H9 (cell line): ENCODE measurements at regions not wholly inside any gene's neighbourhood (a gene's known extent, or its start where the extent isn't known, plus 50 kb on each side); places are given as distances from the start of the nearest gene placed in this dataset.

Source experiments
- DNase-seq: peaks from one replicate; pipeline ENCODE4 v3.0.0-alpha.2; 2017
- H2AFZ ChIP-seq: one replicate; pipeline ENCODE4 v1.6.1; 2013; ENCODE audit warnings: mild to moderate bottlenecking, low read length, control low read depth, moderate library complexity
- H2AK5ac ChIP-seq: 2 replicates; pipeline ENCODE4 v1.6.1; 2013; ENCODE audit warnings: low read length, control low read depth, mixed read lengths; ENCODE audit not compliant: insufficient read length
- H2BK120ac ChIP-seq: one replicate; pipeline ENCODE4 v1.6.1; 2013; ENCODE audit warnings: low read depth, mild to moderate bottlenecking, low read length, control low read depth, inconsistent platforms; ENCODE audit not compliant: poor library complexity, severe bottlenecking
- H2BK12ac ChIP-seq: 2 replicates; pipeline ENCODE4 v1.6.1; 2013; ENCODE audit warnings: low read length, control low read depth, mixed read lengths, low read depth; ENCODE audit not compliant: insufficient read length
- H2BK15ac ChIP-seq: 2 replicates; pipeline ENCODE4 v1.6.1; 2013; ENCODE audit warnings: low read depth, low read length, control low read depth
- H2BK20ac ChIP-seq: one replicate; pipeline ENCODE4 v1.6.1; 2013; ENCODE audit warnings: low read depth, mild to moderate bottlenecking, low read length, control low read depth, inconsistent platforms; ENCODE audit not compliant: poor library complexity, severe bottlenecking
- H2BK5ac ChIP-seq: 2 replicates; pipeline ENCODE4 v1.6.1; 2013; ENCODE audit warnings: low read length, control low read depth, mixed read lengths; ENCODE audit not compliant: insufficient read length
- H3K14ac ChIP-seq: 2 replicates; pipeline ENCODE4 v1.6.1; 2013; ENCODE audit warnings: low read length, control low read depth; ENCODE audit not compliant: insufficient read depth
- H3K18ac ChIP-seq: 2 replicates; pipeline ENCODE4 v1.6.1; 2013; ENCODE audit warnings: low read depth, mild to moderate bottlenecking, mixed read lengths, low read length, control low read depth; ENCODE audit not compliant: insufficient read length
- H3K23ac ChIP-seq: 2 replicates; pipeline ENCODE4 v1.6.1; 2013; ENCODE audit warnings: low read length, control low read depth, mixed read lengths, low read depth; ENCODE audit not compliant: insufficient read length
- H3K23me2 ChIP-seq: 2 replicates; pipeline ENCODE4 v1.6.1; 2013; ENCODE audit warnings: low read depth, mild to moderate bottlenecking, mixed read lengths, low read length, control low read depth; ENCODE audit not compliant: insufficient read length, poor library complexity, severe bottlenecking
- H3K27ac ChIP-seq: 2 replicates; pipeline ENCODE4 v1.5.1; 2013; ENCODE audit warnings: low read length, control low read depth, mixed read lengths, low read depth; ENCODE audit not compliant: insufficient read length
- H3K27me3 ChIP-seq: 2 replicates; pipeline ENCODE4 v1.6.1; 2013; ENCODE audit warnings: low read length, control low read depth, inconsistent platforms; ENCODE audit not compliant: insufficient read depth
- H3K4ac ChIP-seq: 2 replicates; pipeline ENCODE4 v1.6.1; 2013; ENCODE audit warnings: low read depth, mild to moderate bottlenecking, control low read depth, inconsistent platforms, low read length, moderate library complexity
- H3K4me1 ChIP-seq: 2 replicates; pipeline ENCODE4 v1.6.1; 2013; ENCODE audit warnings: low read length, control low read depth, inconsistent platforms; ENCODE audit not compliant: insufficient read depth
- H3K4me2 ChIP-seq: 2 replicates; pipeline ENCODE4 v1.6.1; 2013; ENCODE audit warnings: low read length, control low read depth, mixed read lengths; ENCODE audit not compliant: insufficient read length, insufficient read depth
- H3K56ac ChIP-seq: 2 replicates; pipeline ENCODE4 v1.6.1; 2013; ENCODE audit warnings: low read depth, mild to moderate bottlenecking, mixed read lengths, low read length, control low read depth; ENCODE audit not compliant: insufficient read length
- H3K79me1 ChIP-seq: 2 replicates; pipeline ENCODE4 v1.6.1; 2013; ENCODE audit warnings: low read depth, mild to moderate bottlenecking, moderate library complexity, low read length, control low read depth, inconsistent platforms; ENCODE audit not compliant: insufficient read depth, poor library complexity, severe bottlenecking
- H3K79me2 ChIP-seq: 2 replicates; pipeline ENCODE4 v1.6.1; 2013; ENCODE audit warnings: low read length, control low read depth, inconsistent platforms; ENCODE audit not compliant: insufficient read depth
- H3K9ac ChIP-seq: 2 replicates; pipeline ENCODE4 v1.6.1; 2013; ENCODE audit warnings: low read length, control low read depth, mixed read lengths; ENCODE audit not compliant: insufficient read length; ENCODE audit errors: extremely low read depth
- H3K9me3 ChIP-seq: one replicate; pipeline ENCODE4 v1.6.1; 2013; ENCODE audit warnings: low read depth, low read length, inconsistent platforms; ENCODE audit not compliant: control insufficient read depth
- H3T11ph ChIP-seq: one replicate; pipeline ENCODE4 v1.6.1; 2013; ENCODE audit warnings: mild to moderate bottlenecking, low read length, control low read depth, inconsistent platforms
- H4K20me1 ChIP-seq: one replicate; pipeline ENCODE4 v1.6.1; 2013; ENCODE audit not compliant: control insufficient read depth, insufficient read length, insufficient read depth
- H4K5ac ChIP-seq: 2 replicates; pipeline ENCODE4 v1.6.1; 2013; ENCODE audit warnings: low read depth, mild to moderate bottlenecking, mixed read lengths, low read length, control low read depth; ENCODE audit not compliant: insufficient read length
- H4K8ac ChIP-seq: replicated peaks from 2 replicates; pipeline ENCODE4 v1.6.1; 2013; ENCODE audit warnings: low read length, control low read depth, mixed read lengths, low read depth; ENCODE audit not compliant: insufficient read length
- H4K91ac ChIP-seq: 2 replicates; pipeline ENCODE4 v1.6.1; 2013; ENCODE audit warnings: low read depth, mild to moderate bottlenecking, moderate library complexity, mixed read lengths, low read length, control low read depth; ENCODE audit not compliant: insufficient read length
- H3K27ac Mint-ChIP-seq, 3 experiments: 2 replicates in 2 of 3; 3 replicates in 1 of 3; pipeline ENCODE4 v1.8.0; 2020 to 2021; ENCODE audit warnings: mixed read lengths in 3 of 3, mild to moderate bottlenecking in 1 of 3, moderate library complexity in 1 of 3
- H3K27me3 Mint-ChIP-seq: 2 replicates; pipeline ENCODE4 v1.8.0; 2021; ENCODE audit warnings: low read depth, mild to moderate bottlenecking, moderate library complexity, mixed read lengths
- H3K36me3 Mint-ChIP-seq, 3 experiments: 2 replicates in 2 of 3; 3 replicates in 1 of 3; pipeline ENCODE4 v1.8.0; 2020 to 2021; ENCODE audit warnings: low read depth in 3 of 3, mixed read lengths in 3 of 3; ENCODE audit not compliant: insufficient read depth in 1 of 3
- H3K4me1 Mint-ChIP-seq, 2 experiments: 2 replicates each; pipeline ENCODE4 v1.8.0; 2020; ENCODE audit warnings: mixed read lengths in 2 of 2
- H3K4me3 Mint-ChIP-seq, 2 experiments: 2 replicates in 1 of 2; 3 replicates in 1 of 2; pipeline ENCODE4 v1.8.0; 2020 to 2021; ENCODE audit warnings: mild to moderate bottlenecking in 2 of 2, mixed read lengths in 2 of 2, moderate library complexity in 1 of 2
- H3K9me3 Mint-ChIP-seq, 2 experiments: 2 replicates in 1 of 2; 3 replicates in 1 of 2; pipeline ENCODE4 v1.8.0; 2020; ENCODE audit warnings: mild to moderate bottlenecking in 2 of 2, mixed read lengths in 2 of 2, moderate library complexity in 1 of 2
- WGBS: extraction: QIAGEN DNeasy Blood & Tissue Kit; methylation state at CpG from one replicate; pipeline ENCODE4 v1.1.7; 2013; ENCODE audit warnings: missing lambda C conversion rate, low lambda C conversion rate, mixed read lengths; ENCODE audit not compliant: insufficient read length; ENCODE audit errors: extremely low coverage; 5-methylcytosine and 5-hydroxymethylcytosine counted together
- TF ChIP-seq, protein P1 (sequence below): fragments of 200-600 bp; sonication (generic); conservative IDR thresholded peaks from 3 replicates; pipeline ENCODE4 v1.8.0; 2021; ENCODE audit warnings: antibody characterized with exemption, mild to moderate bottlenecking

DNA sequence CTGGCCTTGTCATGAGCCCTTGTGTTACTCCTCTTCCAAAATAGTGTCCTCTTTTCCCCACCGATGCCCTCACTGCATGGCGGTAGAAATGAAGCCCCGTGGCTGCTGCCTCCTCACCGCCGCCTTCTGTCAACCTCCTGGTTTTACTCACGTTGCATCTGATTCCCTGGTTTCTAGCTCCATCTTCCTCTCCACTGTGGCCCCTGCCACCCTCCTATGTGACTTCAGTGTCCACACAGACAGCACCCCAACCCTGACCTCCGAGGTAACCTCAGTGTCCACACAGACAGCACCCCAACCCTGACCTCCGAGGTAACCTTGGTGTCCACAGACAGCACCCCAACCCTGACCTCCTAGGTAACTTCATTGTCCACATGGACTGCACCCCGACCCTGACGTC, 122.8 kb upstream of the THBS2 start:
- Histone ChIP-seq H3K14ac (no peak overlapping the region), H3K9ac (no peak overlapping the region), H3K23ac (no peak overlapping the region), H2AFZ (no peak overlapping the region), H2BK20ac (no peak overlapping the region), H4K91ac (no peak overlapping the region), H4K20me1 (no peaks in the 10 kb centered on the region), H3K56ac (no peak overlapping the region), H4K8ac (no peak overlapping the region), H2BK5ac (no peak overlapping the region), H2BK120ac (no peak overlapping the region), H3K27ac (no peak overlapping the region), H3K27me3 (no peaks in the 10 kb centered on the region), H3K79me2 (no peaks in the 10 kb centered on the region), H3K9me3 (no peaks in the 10 kb centered on the region), H2BK12ac (no peak overlapping the region), H2AK5ac (no peak overlapping the region), H3K18ac (no peak overlapping the region), H2BK15ac (no peak overlapping the region), H3T11ph (no peak overlapping the region), H3K4me2 (no peak overlapping the region), H3K4me1 (no peaks in the 10 kb centered on the region), H3K4ac (no peak overlapping the region), H4K5ac (no peak overlapping the region), H3K23me2 (no peaks in the 10 kb centered on the region), H3K79me1 (no peaks in the 10 kb centered on the region)
- Mint-ChIP-seq H3K27me3 (peaks cover 10% of the 10 kb centered on the region), H3K9me3 (peaks cover 16 to 26% of the 10 kb centered on the region in 2 experiments), H3K36me3 (peaks cover 3 to 19% (median 8%) of the 10 kb centered on the region in 3 experiments; a peak in 6 of 7 replicates), H3K4me1 (no peaks in the 10 kb centered on the region), H3K27ac (no peak overlapping the region), H3K4me3 (no peak overlapping the region)
- no peak for DNase-seq
- TF ChIP-seq, protein P1, sequence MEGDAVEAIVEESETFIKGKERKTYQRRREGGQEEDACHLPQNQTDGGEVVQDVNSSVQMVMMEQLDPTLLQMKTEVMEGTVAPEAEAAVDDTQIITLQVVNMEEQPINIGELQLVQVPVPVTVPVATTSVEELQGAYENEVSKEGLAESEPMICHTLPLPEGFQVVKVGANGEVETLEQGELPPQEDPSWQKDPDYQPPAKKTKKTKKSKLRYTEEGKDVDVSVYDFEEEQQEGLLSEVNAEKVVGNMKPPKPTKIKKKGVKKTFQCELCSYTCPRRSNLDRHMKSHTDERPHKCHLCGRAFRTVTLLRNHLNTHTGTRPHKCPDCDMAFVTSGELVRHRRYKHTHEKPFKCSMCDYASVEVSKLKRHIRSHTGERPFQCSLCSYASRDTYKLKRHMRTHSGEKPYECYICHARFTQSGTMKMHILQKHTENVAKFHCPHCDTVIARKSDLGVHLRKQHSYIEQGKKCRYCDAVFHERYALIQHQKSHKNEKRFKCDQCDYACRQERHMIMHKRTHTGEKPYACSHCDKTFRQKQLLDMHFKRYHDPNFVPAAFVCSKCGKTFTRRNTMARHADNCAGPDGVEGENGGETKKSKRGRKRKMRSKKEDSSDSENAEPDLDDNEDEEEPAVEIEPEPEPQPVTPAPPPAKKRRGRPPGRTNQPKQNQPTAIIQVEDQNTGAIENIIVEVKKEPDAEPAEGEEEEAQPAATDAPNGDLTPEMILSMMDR = no peak
- WGBS = no CpG with 5 or more reads among the region's 10 CpGs
